ENCODE measurements at regions not wholly inside any gene's neighbourhood (a gene's known extent, or its start where the extent isn't known, plus 50 kb on each side); places are given as distances from the start of the nearest gene placed in this dataset.

GRCh38 chr22:22789922-22790845 lies 97.4 kb upstream of the IGLL5 start:
- TF ChIP-seq, protein P1, sequence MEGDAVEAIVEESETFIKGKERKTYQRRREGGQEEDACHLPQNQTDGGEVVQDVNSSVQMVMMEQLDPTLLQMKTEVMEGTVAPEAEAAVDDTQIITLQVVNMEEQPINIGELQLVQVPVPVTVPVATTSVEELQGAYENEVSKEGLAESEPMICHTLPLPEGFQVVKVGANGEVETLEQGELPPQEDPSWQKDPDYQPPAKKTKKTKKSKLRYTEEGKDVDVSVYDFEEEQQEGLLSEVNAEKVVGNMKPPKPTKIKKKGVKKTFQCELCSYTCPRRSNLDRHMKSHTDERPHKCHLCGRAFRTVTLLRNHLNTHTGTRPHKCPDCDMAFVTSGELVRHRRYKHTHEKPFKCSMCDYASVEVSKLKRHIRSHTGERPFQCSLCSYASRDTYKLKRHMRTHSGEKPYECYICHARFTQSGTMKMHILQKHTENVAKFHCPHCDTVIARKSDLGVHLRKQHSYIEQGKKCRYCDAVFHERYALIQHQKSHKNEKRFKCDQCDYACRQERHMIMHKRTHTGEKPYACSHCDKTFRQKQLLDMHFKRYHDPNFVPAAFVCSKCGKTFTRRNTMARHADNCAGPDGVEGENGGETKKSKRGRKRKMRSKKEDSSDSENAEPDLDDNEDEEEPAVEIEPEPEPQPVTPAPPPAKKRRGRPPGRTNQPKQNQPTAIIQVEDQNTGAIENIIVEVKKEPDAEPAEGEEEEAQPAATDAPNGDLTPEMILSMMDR (IDR thresholded peaks at IDR 0.05), result no peak
- TF ChIP-seq EZH2 (IDR thresholded peaks at IDR 0.05; ENCODE audit: borderline replicate concordance, insufficient read depth, low read depth, low read length, poor library complexity, severe bottlenecking), result no peak
